GM11168 (cell line): ENCODE measurements at regions not wholly inside any gene's neighbourhood (a gene's known extent, or its start where the extent isn't known, plus 50 kb on each side); places are given as distances from the start of the nearest gene placed in this dataset.

ENCODE experiments used
- in situ Hi-C: fragments of 300-500 bp; cut with MboI; formaldehyde crosslinking; loops from one replicate; pipeline ENCODE4 v1.12.0; 2022; ENCODE audit warnings: low sequenced_read_pairs; ENCODE audit not compliant: unreplicated experiment

GRCh38 chr2:172228177-172228808, 125.6 kb upstream of the DLX2 start:
- in situ Hi-C loops = no loop called here

- in situ Hi-C loops = no loop called here
Measured at GRCh38 chr2:172229125-172229524, 126.4 kb upstream of the DLX2 start.

- in situ Hi-C loops = no loop called here
Measured at GRCh38 chr2:172230332-172230888, 127.7 kb upstream of the DLX2 start.

- in situ Hi-C loops = no loop called here
Measured at GRCh38 chr2:172230889-172231401, 128.2 kb upstream of the DLX2 start.

GRCh38 chr2:172231508-172231907, 128.8 kb upstream of the DLX2 start:
- in situ Hi-C loops = no loop called here

- in situ Hi-C loops = no loop called here
Measured at GRCh38 chr2:172232708-172233396, 130.2 kb upstream of the DLX2 start.

GRCh38 chr2:172233987-172234715, 131.5 kb upstream of the DLX2 start:
- in situ Hi-C loops = no loop called here

GRCh38 chr2:172234716-172235691, 132.3 kb upstream of the DLX2 start:
- in situ Hi-C loops = no loop called here

- in situ Hi-C loops = no loop called here
Measured at GRCh38 chr2:172239944-172240590, 137.4 kb upstream of the DLX2 start.

GRCh38 chr2:172241222-172241621, 138.5 kb upstream of the DLX2 start:
- in situ Hi-C loops = no loop called here

- in situ Hi-C loops = no loop called here
Measured at GRCh38 chr2:172242471-172242870, 139.8 kb upstream of the DLX2 start.

- in situ Hi-C loops = no loop called here
Measured at GRCh38 chr2:172242961-172243360, 140.3 kb upstream of the DLX2 start.

GRCh38 chr2:172244419-172245130, 141.9 kb upstream of the DLX2 start:
- in situ Hi-C loops = no loop called here

- in situ Hi-C loops = no loop called here
Measured at GRCh38 chr2:172246649-172247048, 143.9 kb upstream of the DLX2 start.

GRCh38 chr2:172247203-172247602, 144.5 kb upstream of the DLX2 start:
- in situ Hi-C loops = no loop called here

- in situ Hi-C loops = no loop called here
Measured at GRCh38 chr2:172248381-172248780, 145.7 kb upstream of the DLX2 start.

- in situ Hi-C loops = no loop called here
Measured at GRCh38 chr2:172248785-172249187, 146.1 kb upstream of the DLX2 start.

- in situ Hi-C loops = no loop called here
Measured at GRCh38 chr2:172249334-172249733, 146.6 kb upstream of the DLX2 start.

- in situ Hi-C loops = no loop called here
Measured at GRCh38 chr2:172249986-172250385, 147.3 kb upstream of the DLX2 start.
